CD4-positive, alpha-beta T cell treated with Interleukin-2 at 100 ng/mL for 4 hours (primary cell): ENCODE measurements at regions not wholly inside any gene's neighbourhood (a gene's known extent, or its start where the extent isn't known, plus 50 kb on each side); places are given as distances from the start of the nearest gene placed in this dataset.

ENCODE experiments used
- DNase-seq: peaks from one replicate; pipeline ENCODE4 v3.0.0-alpha.2; 2020; ENCODE audit warnings: low spot score

DNA sequence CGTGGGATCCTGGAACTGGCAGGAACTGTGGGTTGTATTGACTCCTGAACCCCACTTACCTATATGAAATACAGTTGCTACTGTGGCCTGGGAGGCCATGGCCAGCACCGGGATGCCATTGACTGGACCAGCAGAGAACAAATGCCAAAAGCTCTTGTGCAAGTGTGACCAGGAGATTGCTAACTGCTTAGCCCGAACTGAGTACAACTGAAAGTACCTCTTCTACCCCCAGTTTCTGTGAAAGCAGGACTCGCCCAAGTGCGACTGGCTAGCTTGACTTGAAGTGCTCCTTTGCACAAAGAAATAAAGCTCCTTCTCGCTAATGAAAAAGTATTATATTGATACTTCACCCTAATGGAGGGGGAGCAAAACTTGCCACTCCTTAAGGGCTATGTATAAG, 101.3 kb upstream of the ATP11B start:
- no peak for DNase-seq

DNA sequence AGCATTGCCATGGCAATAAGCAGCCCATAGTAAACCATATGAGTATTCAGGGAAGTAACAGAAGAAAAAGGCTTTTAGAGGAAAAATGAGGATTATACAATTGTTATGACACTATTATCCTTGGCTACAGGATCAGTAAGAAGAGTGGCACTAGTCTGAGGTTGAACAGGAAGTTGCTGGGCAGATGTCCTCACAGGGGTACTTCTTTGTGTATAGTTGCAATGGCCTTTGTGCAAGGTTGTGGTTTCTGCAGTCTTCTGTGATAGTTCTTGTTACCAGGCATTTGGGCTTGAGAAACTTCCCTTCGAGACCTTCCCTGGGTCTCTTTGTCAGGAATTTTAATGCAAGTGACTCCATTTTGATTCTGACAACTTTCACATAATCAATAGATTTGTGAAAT, 100.6 kb upstream of the ATP11B start:
- DNase-seq, result no peak

DNA sequence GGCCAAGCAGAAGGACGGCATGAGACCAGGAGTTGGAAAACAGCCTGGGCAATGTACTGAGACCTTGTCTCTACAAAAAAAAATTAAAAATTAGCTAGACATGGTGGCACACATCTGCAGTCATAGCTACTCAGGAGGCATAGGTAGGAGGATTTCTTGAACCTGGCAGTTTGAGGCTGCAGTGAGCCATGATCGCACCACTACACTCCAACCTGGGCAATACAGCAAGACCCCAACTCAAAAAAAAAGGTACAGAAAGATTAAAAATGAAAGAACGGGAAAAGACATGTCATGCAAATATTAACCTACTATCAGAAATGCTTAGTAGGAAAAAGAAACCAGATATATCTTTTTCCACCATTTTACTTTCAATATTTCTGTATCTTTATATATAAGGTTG, 99.6 kb upstream of the ATP11B start:
- DNase-seq, result no peak

DNA sequence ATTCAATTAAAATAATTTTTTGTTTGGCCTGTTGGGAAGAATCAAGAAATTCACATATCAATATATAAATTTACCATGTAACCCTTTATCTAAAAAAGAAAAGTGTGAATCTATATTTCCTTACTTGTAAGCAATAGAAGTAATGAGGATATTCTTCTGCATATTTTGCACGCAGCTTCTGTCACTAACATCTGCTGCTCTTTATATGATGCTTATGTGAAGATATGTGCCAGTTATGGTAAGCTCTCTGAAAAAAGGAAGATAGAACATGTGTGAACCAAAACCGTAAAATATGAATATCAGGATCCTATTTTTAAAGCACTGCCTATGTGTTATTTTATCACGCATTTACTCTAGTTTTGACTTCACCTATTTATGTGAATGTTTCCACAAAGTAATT, 96.4 kb upstream of the ATP11B start:
- DNase-seq, result no peak

DNA sequence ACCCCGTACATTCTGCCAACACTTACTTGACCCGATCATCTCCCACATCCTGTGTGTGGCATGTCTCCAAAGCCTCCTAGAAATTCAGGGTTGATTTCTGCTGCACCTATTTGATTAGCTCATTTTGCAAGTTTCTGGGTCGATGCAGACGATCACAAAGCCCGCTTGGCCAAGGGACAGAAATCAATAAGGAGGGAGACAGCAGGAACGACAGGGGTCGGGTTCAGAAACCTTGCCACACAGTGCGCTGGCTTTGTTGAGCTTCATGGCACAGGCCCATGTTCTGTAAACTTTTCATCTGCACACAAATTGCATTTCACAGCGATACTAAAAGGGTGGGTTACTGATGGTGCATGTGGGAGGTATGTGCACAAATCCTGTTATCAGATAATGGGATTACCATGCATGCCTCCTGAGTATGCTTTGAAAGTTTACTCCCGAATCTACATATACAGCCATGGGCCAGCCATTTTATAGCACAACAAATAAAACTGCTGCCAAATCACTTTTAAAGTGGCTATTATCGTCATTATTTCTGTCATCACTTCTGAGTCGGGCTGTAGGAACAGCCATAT, 95.9 kb upstream of the ATP11B start:
- DNase-seq, result no peak

DNA sequence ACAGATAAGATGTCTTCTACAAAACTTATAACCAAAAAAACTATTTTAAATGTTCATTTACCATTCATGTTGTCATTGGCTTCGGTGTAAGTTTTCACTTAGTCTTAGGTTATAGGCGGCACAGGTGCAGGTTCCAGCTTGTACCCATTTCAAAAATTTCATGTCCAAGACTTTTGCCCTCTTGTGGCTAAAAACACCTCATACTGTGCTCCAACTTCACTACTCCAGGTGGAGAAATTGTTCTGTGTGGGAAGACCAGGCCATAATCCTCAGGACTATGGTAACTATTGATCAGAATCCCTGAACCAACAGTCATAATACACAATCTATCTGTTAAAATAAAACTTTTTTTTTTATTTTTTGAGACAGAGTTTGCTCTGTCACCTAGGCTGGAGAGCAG, 95.2 kb upstream of the ATP11B start:
- no peak for DNase-seq

DNA sequence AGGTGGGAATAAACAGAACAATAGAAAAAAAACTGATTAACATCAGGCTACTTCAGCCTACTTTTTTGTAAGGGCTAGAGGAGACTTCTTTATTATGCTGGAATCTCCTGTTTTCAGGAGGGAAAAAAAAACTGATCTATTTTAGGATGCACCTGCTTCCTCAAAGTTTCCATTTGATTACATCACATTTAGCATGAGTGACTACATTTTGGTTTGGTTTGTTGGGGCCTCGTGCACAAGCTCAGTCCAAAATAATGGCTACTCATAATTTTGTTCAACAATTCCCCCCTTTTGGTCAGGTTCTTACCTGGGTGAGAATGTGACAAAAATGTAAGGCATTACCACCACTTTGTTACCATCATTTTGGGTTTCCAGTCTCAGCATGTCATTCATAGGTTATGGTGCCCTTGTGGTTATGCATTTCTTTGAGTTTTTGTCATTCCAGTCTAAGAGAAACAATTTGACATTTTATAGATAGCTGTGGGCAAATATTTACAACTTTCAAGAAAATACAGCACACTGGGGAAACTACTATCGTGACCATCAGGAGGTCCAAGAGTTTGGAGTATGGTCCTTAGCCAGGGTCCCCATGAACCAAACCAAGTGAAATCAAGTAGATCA, 93.6 kb upstream of the ATP11B start:
- DNase-seq, result no peak

DNA sequence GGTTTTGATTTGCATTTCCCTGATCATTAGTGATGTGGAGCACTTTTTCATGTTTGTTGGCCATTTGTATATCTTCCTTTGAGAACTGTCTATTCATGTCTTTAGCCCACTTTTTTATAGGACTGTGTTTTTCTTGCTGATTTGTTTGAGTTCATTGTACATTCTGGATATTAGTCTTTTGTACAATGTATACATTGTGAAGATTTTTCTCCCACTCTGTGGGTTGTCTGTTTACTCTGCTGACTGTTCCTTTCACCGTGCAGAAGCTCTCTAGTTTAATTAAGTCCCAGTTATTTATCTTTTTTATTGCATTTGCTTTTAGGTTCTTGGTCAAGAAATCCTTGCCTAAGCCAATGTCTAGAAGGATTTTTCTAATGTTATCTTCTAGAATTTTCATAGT, 91.1 kb upstream of the ATP11B start:
- DNase-seq, result no peak

DNA sequence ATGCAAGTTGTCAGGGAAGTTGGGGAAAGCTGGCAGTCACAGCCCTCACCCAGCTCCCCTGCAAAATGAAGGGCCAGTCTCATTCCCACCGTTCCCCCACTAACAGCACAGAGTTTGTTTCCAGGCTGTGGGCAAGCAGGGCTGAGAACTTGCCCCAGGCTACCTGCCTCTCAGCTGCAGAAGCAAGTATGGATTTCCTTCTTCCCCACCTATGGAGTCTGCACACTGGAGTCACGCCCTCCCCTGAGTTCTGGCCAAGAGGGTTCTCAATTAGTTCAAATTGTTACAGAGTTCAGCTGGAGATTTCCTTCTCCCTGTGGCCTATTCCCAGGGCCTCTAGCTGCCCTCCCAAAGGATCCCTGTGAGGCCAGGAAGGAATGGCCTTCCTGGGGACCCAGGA, 90.1 kb upstream of the ATP11B start:
- DNase-seq, result no peak

DNA sequence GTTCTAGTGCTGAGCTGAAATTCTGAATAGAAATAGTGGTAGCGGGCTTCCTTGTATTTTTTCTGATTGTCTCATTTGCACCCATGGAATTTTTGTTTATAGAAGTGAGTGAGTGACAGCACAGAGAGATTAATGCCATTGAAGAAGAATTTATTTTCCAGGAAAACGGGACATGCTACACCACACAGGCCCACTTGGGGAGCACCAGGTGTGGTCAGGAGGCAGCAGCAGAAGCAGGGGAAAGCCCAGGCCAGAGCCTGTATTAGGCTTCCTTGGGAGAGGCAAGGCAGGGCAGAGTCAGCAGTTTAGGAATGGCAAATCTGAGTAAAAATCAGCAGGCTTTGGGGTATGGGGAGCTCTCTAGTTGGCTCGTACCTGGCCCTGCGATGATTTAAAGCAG, 88.4 kb upstream of the ATP11B start:
- no peak for DNase-seq

DNA sequence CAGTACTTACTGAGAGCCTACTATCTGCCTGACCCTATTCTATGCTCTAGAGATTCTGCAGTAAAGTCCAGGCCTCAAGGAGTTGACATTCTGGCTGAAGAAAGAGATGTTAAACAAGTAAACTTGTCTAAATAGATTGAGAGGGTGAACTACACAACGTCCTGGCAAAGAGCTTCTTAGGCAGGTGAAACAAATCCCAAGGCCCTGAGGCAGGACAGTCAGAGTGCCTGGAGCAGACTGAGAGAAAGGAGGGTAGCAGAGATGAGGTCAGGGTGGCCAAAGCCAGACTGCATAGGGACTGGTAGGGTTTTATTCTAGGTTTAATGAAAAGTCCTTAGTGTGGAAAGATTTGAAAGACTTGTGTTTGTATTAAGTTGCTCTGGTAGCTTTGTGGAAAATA, 84.5 kb upstream of the ATP11B start:
- no peak for DNase-seq

DNA sequence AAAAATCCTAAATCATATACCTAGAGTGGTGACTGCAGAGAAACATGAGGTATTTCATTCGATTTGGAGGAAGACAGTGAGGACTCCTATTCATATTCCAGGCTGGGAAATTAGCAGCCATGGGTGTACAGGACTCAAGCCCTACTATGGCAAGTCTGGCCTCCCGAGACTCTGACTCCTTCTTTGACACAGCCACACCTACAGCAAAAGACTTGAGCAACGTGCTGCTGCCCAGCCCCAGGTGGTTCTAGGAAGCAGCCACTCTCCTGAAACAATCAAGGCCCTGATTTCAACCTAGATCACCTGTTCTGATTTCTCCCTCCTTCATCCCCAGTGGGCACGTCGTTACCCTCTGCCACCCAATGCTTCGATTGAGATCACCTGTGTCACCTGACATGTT, 84.0 kb upstream of the ATP11B start:
- DNase-seq, result no peak

DNA sequence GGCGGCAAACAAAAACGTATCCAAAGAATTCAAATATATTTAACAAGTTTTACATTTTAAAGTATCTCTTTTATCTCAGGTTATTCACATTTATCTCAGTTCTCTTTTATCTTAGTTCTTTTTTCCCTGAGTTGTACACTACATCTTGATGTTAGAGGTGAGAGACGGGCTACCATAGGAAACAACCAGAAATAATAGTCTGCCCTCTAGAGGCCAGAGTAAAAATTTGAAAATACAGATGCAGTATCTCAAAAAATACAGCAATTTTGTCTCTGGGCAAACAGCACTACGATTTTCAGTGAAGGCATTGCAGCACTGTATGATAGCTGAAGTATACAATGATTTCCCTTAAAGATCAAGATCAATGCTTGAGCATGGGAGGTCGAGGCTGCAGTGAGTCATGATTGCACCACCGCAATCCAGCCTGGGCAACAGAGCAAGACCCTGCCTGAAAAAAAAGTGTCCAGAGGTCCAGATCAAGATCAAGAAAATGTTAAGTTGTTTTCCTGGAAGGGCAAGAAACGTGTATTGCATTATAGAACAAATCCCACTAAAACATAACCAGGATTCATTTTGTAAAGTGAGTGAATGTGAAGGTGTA, 82.6 kb upstream of the ATP11B start:
- peak; percentile 46 for DNase-seq

DNA sequence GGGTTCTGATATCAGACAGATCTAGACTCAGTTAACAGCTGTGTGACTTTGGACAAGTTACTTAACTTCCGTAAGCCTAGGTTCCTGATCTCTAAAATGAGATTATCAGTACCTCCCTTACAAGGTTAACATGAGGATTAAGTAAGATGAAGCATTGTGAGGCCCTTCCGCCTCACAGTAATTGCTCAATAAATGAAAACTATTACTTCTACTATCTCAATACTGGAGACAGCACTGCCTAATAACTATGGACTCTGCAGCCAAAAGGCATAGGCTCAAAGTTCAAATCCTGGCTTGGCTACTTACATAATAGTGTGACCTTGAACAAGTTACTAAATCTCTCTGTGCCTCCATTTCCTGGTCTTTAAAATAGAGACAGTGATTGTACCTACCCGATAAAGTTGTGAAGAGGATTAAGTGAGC, 82.0 kb upstream of the ATP11B start:
- DNase-seq, result no peak

DNA sequence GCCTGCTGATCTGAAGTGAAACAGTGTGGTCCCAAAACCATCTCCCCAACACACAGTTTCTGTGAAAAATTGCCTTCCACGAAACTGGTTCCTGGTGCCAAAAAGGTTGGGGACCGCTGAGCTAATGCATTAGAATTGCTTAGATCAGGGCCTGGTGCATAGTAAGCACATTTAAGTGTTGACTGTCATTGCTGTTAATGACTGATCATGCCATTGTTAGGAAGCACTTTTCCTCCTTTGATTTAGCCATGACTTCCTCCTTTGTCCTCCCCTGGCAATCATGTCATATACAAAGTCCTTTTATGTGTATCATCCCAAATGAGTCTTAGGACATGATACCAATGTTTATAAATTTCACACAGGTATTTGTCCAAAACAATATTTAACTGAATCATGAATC, 81.5 kb upstream of the ATP11B start:
- no peak for DNase-seq

DNA sequence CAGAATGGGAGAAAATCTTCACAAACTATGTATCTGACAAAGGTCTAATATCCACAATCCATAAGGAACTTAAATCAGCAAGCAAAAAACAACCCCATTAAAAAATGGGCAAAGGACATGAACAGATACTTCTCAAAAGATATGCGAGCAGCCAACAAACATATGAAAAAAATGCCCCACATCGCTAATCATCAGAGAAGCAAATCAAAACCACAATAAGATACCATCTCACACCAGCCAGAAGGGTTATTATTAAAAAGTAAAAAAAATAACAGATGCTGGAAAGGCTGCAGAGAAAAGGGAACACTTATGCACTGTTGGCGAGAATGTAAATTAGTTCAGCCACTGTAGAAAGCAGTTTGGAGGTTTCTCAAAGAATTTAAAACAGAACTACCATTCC, 80.2 kb upstream of the ATP11B start:
- DNase-seq, result no peak

DNA sequence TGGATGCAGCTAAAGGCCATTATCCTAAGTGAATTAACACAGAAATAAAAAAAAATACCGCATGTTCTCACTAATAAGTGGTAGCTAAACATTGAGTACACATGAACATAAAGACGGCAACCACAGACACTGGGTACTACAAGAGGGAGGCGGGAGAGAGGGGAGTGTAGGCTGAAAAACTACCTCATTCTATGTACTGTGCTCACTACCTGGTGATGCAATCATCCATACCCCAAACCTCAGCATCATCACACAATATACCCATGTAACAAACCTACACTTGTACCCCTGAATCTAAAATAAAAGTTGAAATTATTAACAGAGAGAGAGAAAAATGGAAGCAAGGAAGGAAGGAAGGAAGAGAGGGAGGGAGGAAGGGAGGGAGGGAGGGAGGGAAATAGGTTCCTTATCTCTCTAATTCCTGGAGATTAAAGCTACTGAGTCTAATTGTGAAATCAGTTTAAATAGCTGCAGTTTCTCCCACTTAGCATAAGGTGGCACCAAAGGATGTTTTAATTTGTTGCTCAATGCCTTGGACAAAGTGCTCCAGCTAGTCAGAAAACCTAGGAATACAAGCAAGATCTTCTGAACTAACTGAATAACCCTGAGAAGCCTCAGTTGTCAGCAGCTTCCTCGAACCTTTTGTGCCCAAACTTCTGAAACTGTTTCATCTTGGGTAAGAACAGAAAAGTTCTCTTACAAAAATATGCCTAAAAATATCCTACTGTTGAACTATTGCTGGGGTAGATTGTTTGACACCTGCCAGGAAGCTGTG, 79.4 kb upstream of the ATP11B start:
- peak; percentile 48 for DNase-seq

DNA sequence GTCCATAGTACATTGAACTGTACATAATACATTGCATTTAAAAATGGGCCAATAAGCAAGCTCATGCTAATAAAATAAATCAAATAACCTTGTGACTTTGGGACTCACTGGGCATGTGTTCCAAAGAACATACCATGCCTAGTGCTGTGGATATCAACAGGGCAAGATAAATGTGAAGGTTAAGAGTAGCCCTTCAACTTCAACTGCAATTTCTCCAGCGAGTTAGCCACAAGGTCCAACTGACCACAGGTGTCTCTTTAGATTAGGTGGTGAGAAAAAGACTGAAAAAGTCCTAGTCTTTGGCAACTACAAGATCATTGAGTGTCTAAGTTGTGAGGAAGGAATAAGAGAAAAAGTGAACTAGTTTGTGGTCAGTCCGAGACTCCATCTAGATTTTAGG, 78.3 kb upstream of the ATP11B start:
- no peak for DNase-seq

DNA sequence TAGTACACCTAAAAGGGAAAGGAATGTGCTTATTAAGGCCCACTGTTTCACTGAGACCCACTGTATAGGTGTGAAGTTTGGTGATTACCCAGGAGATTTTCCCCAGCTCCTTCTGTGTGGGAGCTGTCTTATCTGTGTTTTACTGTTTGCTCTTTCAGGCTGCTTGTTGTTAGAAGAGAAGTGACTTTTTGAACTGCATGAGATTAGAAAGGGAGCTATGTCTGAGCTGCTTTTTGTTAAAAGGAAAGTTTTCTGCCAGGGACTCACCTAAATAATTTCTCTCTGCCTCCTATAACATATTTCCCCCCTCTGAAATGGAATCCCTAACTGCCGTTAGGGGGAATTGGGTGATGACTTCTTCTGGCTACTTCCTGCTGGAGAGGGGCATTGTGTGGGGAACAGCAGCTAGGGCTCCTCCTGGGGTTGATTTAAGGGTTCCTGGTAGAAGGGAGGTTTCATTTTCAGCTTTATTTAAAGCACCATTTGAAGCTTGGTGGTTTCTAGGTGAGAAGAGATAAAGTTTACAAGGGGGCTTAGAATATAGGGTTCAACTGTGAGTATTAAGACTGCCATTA, 77.1 kb upstream of the ATP11B start:
- DNase-seq, result no peak

DNA sequence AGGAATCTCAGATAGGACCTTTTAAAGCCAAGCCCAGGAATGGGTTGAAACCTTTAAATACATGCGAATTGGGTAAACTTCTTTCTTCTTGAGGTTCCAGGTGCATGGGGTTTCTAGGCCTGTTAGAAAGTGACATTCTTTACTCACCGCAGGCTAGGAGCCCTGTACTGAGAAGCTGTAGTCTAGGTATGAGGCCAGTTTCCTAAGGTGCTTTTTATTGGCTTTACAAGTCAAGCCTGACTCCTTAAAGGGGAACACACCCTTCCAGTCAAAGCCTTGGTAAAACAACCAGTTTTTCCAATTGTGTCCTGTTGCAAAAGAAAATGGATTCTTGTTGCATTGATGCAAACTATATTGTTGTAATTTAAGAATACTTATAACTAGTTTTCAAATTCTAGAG, 76.1 kb upstream of the ATP11B start:
- no peak for DNase-seq

DNA sequence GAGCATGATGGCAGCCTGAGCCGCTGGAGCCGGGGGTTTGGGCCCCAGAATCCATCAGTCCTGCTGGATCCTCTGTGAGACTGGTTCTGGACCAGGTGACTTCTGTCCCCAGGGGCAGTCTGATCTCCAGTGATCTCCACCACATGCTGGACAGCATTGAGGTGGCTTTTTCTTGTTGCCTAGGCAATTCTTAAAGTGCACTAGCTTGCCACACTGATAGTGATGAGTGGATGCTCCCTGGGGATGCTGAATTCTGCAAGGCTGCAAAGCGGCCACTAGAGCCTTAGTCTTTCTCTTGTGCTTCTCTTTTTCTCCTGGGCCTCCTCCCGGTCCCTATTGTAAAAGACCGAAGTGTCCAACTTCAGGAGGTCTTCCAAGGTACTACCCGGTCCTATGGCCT, 70.4 kb upstream of the ATP11B start:
- DNase-seq, result no peak

DNA sequence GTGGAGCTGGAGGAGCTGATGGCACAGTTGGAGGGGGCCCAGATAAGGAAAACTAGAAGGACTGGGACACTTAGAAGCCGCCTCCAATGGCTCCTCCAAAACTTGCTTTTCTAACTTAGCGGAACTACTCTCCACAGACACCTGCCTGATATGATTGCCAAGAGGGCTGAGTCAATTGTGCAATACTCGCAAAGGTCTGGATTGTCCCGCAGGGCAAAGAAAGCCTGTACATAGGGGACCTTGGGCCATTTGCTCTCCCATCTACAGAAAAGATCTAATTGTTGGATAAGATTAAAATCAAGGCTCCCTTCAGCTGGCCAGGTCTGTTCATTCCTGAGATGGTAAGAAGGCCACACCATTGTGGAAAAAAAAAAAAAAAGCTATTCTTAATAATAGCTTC, 69.7 kb upstream of the ATP11B start:
- no peak for DNase-seq
